ENCODE measurements at regions not wholly inside any gene's neighbourhood (a gene's known extent, or its start where the extent isn't known, plus 50 kb on each side); places are given as distances from the start of the nearest gene placed in this dataset.

GRCh38 chr6:68447112-68447511, 188.0 kb upstream of the ADGRB3 start:
- CTCF ChIA-PET, result no interaction called here
- H3K9me3 Mint-ChIP-seq (ENCODE audit: low read depth, unreplicated experiment), result no peaks in the 10 kb centered on the region
- no peak for DNase-seq
- no TSS peak for BruUV-seq (replicated peaks)
- no peaks in the 10 kb centered on the region for H3K4me1 Mint-ChIP-seq (ENCODE audit: low read depth, unreplicated experiment)
- TF ChIP-seq CTCF (IDR thresholded peaks at IDR 0.05; ENCODE audit: unreplicated experiment), result no peak
- H3K36me3 Mint-ChIP-seq (ENCODE audit: insufficient read depth, unreplicated experiment), result no peaks in the 10 kb centered on the region
- no peaks in the 10 kb centered on the region for H3K27me3 Mint-ChIP-seq (ENCODE audit: unreplicated experiment)
- H3K27ac Mint-ChIP-seq (ENCODE audit: unreplicated experiment), result no peak overlapping the region
- intact Hi-C loops (cut with micrococcal nuclease; ENCODE audit: unreplicated experiment), result no loop called here
- no peak overlapping the region for H3K4me3 Mint-ChIP-seq (ENCODE audit: low read depth, unreplicated experiment)

GRCh38 chr6:68445926-68446325, 189.2 kb upstream of the ADGRB3 start:
- Mint-ChIP-seq H3K27ac (ENCODE audit: unreplicated experiment) (no peak overlapping the region), H3K4me1 (ENCODE audit: low read depth, unreplicated experiment) (no peaks in the 10 kb centered on the region), H3K9me3 (ENCODE audit: low read depth, unreplicated experiment) (no peaks in the 10 kb centered on the region), H3K36me3 (ENCODE audit: insufficient read depth, unreplicated experiment) (no peaks in the 10 kb centered on the region), H3K4me3 (ENCODE audit: low read depth, unreplicated experiment) (no peak overlapping the region), H3K27me3 (ENCODE audit: unreplicated experiment) (no peaks in the 10 kb centered on the region)
- BruUV-seq (replicated peaks), result no TSS peak
- no peak for TF ChIP-seq CTCF (IDR thresholded peaks at IDR 0.05; ENCODE audit: unreplicated experiment)
- no peak for DNase-seq
- CTCF ChIA-PET, result no interaction called here
- intact Hi-C loops (cut with micrococcal nuclease; ENCODE audit: unreplicated experiment), result no loop called here

GRCh38 chr6:68443704-68444103, 191.4 kb upstream of the ADGRB3 start:
- no peaks in the 10 kb centered on the region for H3K9me3 Mint-ChIP-seq (ENCODE audit: low read depth, unreplicated experiment)
- H3K27ac Mint-ChIP-seq (ENCODE audit: unreplicated experiment), result no peak overlapping the region
- no peaks in the 10 kb centered on the region for H3K27me3 Mint-ChIP-seq (ENCODE audit: unreplicated experiment)
- CTCF ChIA-PET, result no interaction called here
- BruUV-seq (replicated peaks), result no TSS peak
- H3K36me3 Mint-ChIP-seq (ENCODE audit: insufficient read depth, unreplicated experiment), result no peaks in the 10 kb centered on the region
- intact Hi-C loops (cut with micrococcal nuclease; ENCODE audit: unreplicated experiment), result no loop called here
- DNase-seq, result no peak
- no peak overlapping the region for H3K4me3 Mint-ChIP-seq (ENCODE audit: low read depth, unreplicated experiment)
- H3K4me1 Mint-ChIP-seq (ENCODE audit: low read depth, unreplicated experiment), result no peaks in the 10 kb centered on the region
- no peak for TF ChIP-seq CTCF (IDR thresholded peaks at IDR 0.05; ENCODE audit: unreplicated experiment)

GRCh38 chr6:68427630-68428029, 207.5 kb upstream of the ADGRB3 start:
- no peaks in the 10 kb centered on the region for H3K36me3 Mint-ChIP-seq (ENCODE audit: insufficient read depth, unreplicated experiment)
- no peaks in the 10 kb centered on the region for H3K27me3 Mint-ChIP-seq (ENCODE audit: unreplicated experiment)
- CTCF ChIA-PET, result no interaction called here
- BruUV-seq (replicated peaks), result no TSS peak
- H3K27ac Mint-ChIP-seq (ENCODE audit: unreplicated experiment), result no peak overlapping the region
- TF ChIP-seq CTCF (IDR thresholded peaks at IDR 0.05; ENCODE audit: unreplicated experiment), result no peak
- no peak overlapping the region for H3K4me3 Mint-ChIP-seq (ENCODE audit: low read depth, unreplicated experiment)
- H3K4me1 Mint-ChIP-seq (ENCODE audit: low read depth, unreplicated experiment), result no peaks in the 10 kb centered on the region
- intact Hi-C loops (cut with micrococcal nuclease; ENCODE audit: unreplicated experiment), result no loop called here
- no peak for DNase-seq
- H3K9me3 Mint-ChIP-seq (ENCODE audit: low read depth, unreplicated experiment), result peaks cover 14% of the 10 kb centered on the region

GRCh38 chr6:68410021-68410420, 225.1 kb upstream of the ADGRB3 start:
- no peaks in the 10 kb centered on the region for H3K4me1 Mint-ChIP-seq (ENCODE audit: low read depth, unreplicated experiment)
- no peaks in the 10 kb centered on the region for H3K27me3 Mint-ChIP-seq (ENCODE audit: unreplicated experiment)
- H3K36me3 Mint-ChIP-seq (ENCODE audit: insufficient read depth, unreplicated experiment), result no peaks in the 10 kb centered on the region
- no peak for DNase-seq
- no peak overlapping the region for H3K4me3 Mint-ChIP-seq (ENCODE audit: low read depth, unreplicated experiment)
- CTCF ChIA-PET, result no interaction called here
- no peak for TF ChIP-seq CTCF (IDR thresholded peaks at IDR 0.05; ENCODE audit: unreplicated experiment)
- peaks cover 2% of the 10 kb centered on the region for H3K9me3 Mint-ChIP-seq (ENCODE audit: low read depth, unreplicated experiment)
- no TSS peak for BruUV-seq (replicated peaks)
- intact Hi-C loops (cut with micrococcal nuclease; ENCODE audit: unreplicated experiment), result no loop called here
- no peak overlapping the region for H3K27ac Mint-ChIP-seq (ENCODE audit: unreplicated experiment)

Measured in Calu3 (cell line).